HEK293 (cell line): ENCODE measurements at regions not wholly inside any gene's neighbourhood (a gene's known extent, or its start where the extent isn't known, plus 50 kb on each side); places are given as distances from the start of the nearest gene placed in this dataset.

Experiments used
- CTCF ChIA-PET: fragments of 350-600 bp; formaldehyde crosslinking; extraction: SDS; loops from one replicate; lab custom pipeline; 2021; ENCODE audit warnings: antibody characterized with exemption; lab: Yijun Ruan, JAX
- POLR2A ChIA-PET: fragments of 300-600 bp; formaldehyde crosslinking; extraction: SDS; loops from one replicate; lab custom pipeline; 2020; ENCODE audit warnings: antibody characterized with exemption, inconsistent platforms; lab: Yijun Ruan, JAX
- H3K27ac ChIP-seq: fragments of 200-500 bp; sonication (Bioruptor generic); 2 replicates; pipeline ENCODE4 v1.5.1; 2014; ENCODE audit warnings: low read depth, low read length, control low read depth, inconsistent platforms; ENCODE audit errors: extremely low read depth
- H3K36me3 ChIP-seq, 2 experiments: fragments of 200-500 bp in 1 of 2; sonication (Bioruptor generic) in 1 of 2; 1 replicate in 1 of 2; 2 replicates in 1 of 2; pipeline ENCODE4 v1.5.1; 2014 to 2017; ENCODE audit warnings: inconsistent platforms in 2 of 2, low read length in 2 of 2; ENCODE audit not compliant: control insufficient read depth in 2 of 2, insufficient read depth in 1 of 2
- H3K4me1 ChIP-seq: fragments of 200-500 bp; sonication (Bioruptor generic); 2 replicates; pipeline ENCODE4 v1.5.1; 2014; ENCODE audit warnings: mild to moderate bottlenecking, low read length, inconsistent platforms; ENCODE audit not compliant: control insufficient read depth, insufficient read depth
- H3K4me3 ChIP-seq: 2 replicates; pipeline ENCODE4 v1.5.1; 2011; ENCODE audit warnings: low read depth, mild to moderate bottlenecking, control low read depth, low read length, moderate library complexity
- H3K9me3 ChIP-seq: fragments of 200-500 bp; sonication (Bioruptor generic); 2 replicates; pipeline ENCODE4 v1.5.1; 2014; ENCODE audit warnings: low read depth, low read length, inconsistent platforms; ENCODE audit not compliant: control insufficient read depth, insufficient read depth
- INSM2 ChIP-seq: fragments of 450-650 bp; formaldehyde crosslinking; IDR thresholded peaks from 2 replicates; pipeline ENCODE4 v1.5.1; 2016; ENCODE audit warnings: missing biosample characterization, missing genetic modification characterization
- KLF17 ChIP-seq: fragments of 450-650 bp; formaldehyde crosslinking; IDR thresholded peaks from 2 replicates; pipeline ENCODE4 v1.5.1; 2016; ENCODE audit warnings: missing biosample characterization, missing genetic modification characterization
- PBX3 ChIP-seq: sonication (generic); formaldehyde crosslinking; IDR thresholded peaks from 2 replicates; pipeline ENCODE4 v1.8.1; 2022; ENCODE audit warnings: mild to moderate bottlenecking, moderate library complexity, missing genetic modification reagents
- PRDM10 ChIP-seq: fragments of 450-650 bp; formaldehyde crosslinking; IDR thresholded peaks from 2 replicates; pipeline ENCODE4 v1.5.1; 2016; ENCODE audit warnings: missing biosample characterization, missing genetic modification characterization
- TRIM28 ChIP-seq: IDR thresholded peaks from 2 replicates; pipeline ENCODE4 v1.6.1; 2011; ENCODE audit warnings: low read length, control low read depth, borderline replicate concordance
- ZBTB11 ChIP-seq: fragments of 450-650 bp; formaldehyde crosslinking; conservative IDR thresholded peaks from 2 replicates; pipeline ENCODE4 v1.5.1; 2016; ENCODE audit warnings: low read depth, missing biosample characterization, missing genetic modification characterization
- ZBTB49 ChIP-seq: fragments of 450-650 bp; formaldehyde crosslinking; IDR thresholded peaks from 2 replicates; pipeline ENCODE4 v1.5.1; 2016; ENCODE audit warnings: missing biosample characterization, missing genetic modification characterization, low read depth
- ZBTB8A ChIP-seq: fragments of 450-650 bp; formaldehyde crosslinking; IDR thresholded peaks from 2 replicates; pipeline ENCODE4 v1.5.1; 2016; ENCODE audit warnings: missing biosample characterization, missing genetic modification characterization
- ZNF10 ChIP-seq: fragments of 450-650 bp; formaldehyde crosslinking; IDR thresholded peaks from 2 replicates; pipeline ENCODE4 v1.5.1; 2017; ENCODE audit warnings: missing biosample characterization, missing genetic modification characterization
- ZNF132 ChIP-seq: fragments of 450-650 bp; formaldehyde crosslinking; IDR thresholded peaks from 2 replicates; pipeline ENCODE4 v1.5.1; 2017; ENCODE audit warnings: missing biosample characterization, missing genetic modification characterization, borderline replicate concordance
- ZNF133 ChIP-seq: fragments of 450-650 bp; formaldehyde crosslinking; IDR thresholded peaks from 2 replicates; pipeline ENCODE4 v1.5.1; 2016; ENCODE audit warnings: missing biosample characterization, missing genetic modification characterization
- ZNF146 ChIP-seq: fragments of 450-650 bp; formaldehyde crosslinking; IDR thresholded peaks from 2 replicates; pipeline ENCODE4 v1.5.1; 2016; ENCODE audit warnings: missing biosample characterization, missing genetic modification characterization
- ZNF221 ChIP-seq: fragments of 450-650 bp; formaldehyde crosslinking; IDR thresholded peaks from 2 replicates; pipeline ENCODE4 v1.5.1; 2017; ENCODE audit warnings: missing biosample characterization, missing genetic modification characterization, borderline replicate concordance
- ZNF391 ChIP-seq: fragments of 450-650 bp; formaldehyde crosslinking; IDR thresholded peaks from 2 replicates; pipeline ENCODE4 v1.5.1; 2016; ENCODE audit warnings: low read depth, missing biosample characterization, missing genetic modification characterization, borderline replicate concordance
- ZNF510 ChIP-seq: fragments of 450-650 bp; formaldehyde crosslinking; IDR thresholded peaks from 2 replicates; pipeline ENCODE4 v1.5.1; 2018; ENCODE audit warnings: mild to moderate bottlenecking, missing genetic modification characterization, missing biosample characterization; ENCODE audit not compliant: insufficient replicate concordance
- ZNF530 ChIP-seq: fragments of 450-650 bp; formaldehyde crosslinking; IDR thresholded peaks from 2 replicates; pipeline ENCODE4 v1.5.1; 2016; ENCODE audit warnings: low read depth, missing biosample characterization, missing genetic modification characterization
- ZNF658 ChIP-seq: fragments of 450-650 bp; formaldehyde crosslinking; IDR thresholded peaks from 2 replicates; pipeline ENCODE4; 2016; ENCODE audit warnings: missing biosample characterization, missing genetic modification characterization
- ZNF777 ChIP-seq: fragments of 450-650 bp; formaldehyde crosslinking; IDR thresholded peaks from 2 replicates; pipeline ENCODE4 v1.5.1; 2017; ENCODE audit warnings: missing biosample characterization, missing genetic modification characterization, borderline replicate concordance
- ZXDB ChIP-seq: fragments of 450-650 bp; formaldehyde crosslinking; IDR thresholded peaks from 2 replicates; pipeline ENCODE4 v1.5.1; 2016; ENCODE audit warnings: missing biosample characterization, missing genetic modification characterization

GRCh38 chr3:145698250-145698649 lies 462.7 kb downstream of the PLOD2 start (continued):
- TF ChIP-seq KLF17 = no peak

GRCh38 chr3:145698749-145699148 lies 462.2 kb downstream of the PLOD2 start:
- Histone ChIP-seq H3K36me3 (no peaks in the 10 kb centered on the region), H3K9me3 (no peaks in the 10 kb centered on the region), H3K27ac (no peak overlapping the region), H3K4me3 (no peak overlapping the region), H3K4me1 (no peaks in the 10 kb centered on the region)
- ChIA-PET CTCF (no interaction called here), POLR2A (no interaction called here)
- TF ChIP-seq ZBTB8A (tag by site-specific recombination) = no peak
- no peak for TF ChIP-seq ZBTB49
- TF ChIP-seq TRIM28 = no peak
- no peak for TF ChIP-seq ZNF510 (tag by site-specific recombination)
- TF ChIP-seq INSM2 (tag by site-specific recombination) = no peak
- TF ChIP-seq ZNF658 (tag by site-specific recombination) = no peak
- TF ChIP-seq ZNF221 (tag by site-specific recombination) = no peak
- TF ChIP-seq ZNF777 (tag by site-specific recombination) = no peak
- TF ChIP-seq ZNF391 (tag by site-specific recombination) = no peak
- TF ChIP-seq ZNF133 (tag by site-specific recombination) = no peak
- no peak for TF ChIP-seq ZXDB (tag by site-specific recombination)
- TF ChIP-seq PBX3 (CRISPR knock-in tag) = no peak
- no peak for TF ChIP-seq ZNF10 (tag by site-specific recombination)
- TF ChIP-seq ZNF530 (tag by site-specific recombination) = no peak
- TF ChIP-seq PRDM10 (tag by site-specific recombination) = no peak
- no peak for TF ChIP-seq ZBTB11 (tag by site-specific recombination)
- no peak for TF ChIP-seq ZNF132 (tag by site-specific recombination)
- no peak for TF ChIP-seq ZNF146 (tag by site-specific recombination)
